GM21367 (cell line): ENCODE measurements at regions not wholly inside any gene's neighbourhood (a gene's known extent, or its start where the extent isn't known, plus 50 kb on each side); places are given as distances from the start of the nearest gene placed in this dataset.
"Not testable (repeated sequence)": the region's sequence is repeated elsewhere in the genome, so short reads cannot be mapped to it uniquely, and the experiment has no call there.

Experiments
- ATAC-seq: cut with Tn5 transposase; IDR thresholded peaks from one replicate; pipeline ENCODE4 v1.9.1; 2021; ENCODE audit not compliant: unreplicated experiment

GRCh38 chr6:130494729-130495128 lies 128.9 kb downstream of the TMEM200A start:
- no peak for ATAC-seq

DNA sequence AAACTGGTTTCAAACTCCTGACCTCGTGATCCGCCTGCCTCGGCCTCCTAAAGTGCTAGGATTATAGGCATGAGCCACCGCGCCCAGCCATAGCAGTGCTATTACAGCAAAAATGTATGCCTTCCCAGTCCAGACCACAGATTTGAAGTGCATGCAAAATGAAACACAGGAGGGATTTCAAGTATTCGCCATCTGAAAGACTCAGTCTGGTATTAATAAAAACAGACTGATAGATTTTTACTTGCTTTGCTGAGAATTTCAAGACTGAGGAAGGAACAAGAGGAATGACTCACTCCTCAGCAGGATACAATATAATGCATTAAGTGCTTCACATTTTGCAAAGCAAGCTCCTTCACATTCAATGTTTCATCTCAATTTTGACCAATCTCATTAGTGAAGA lies 134.9 kb downstream of the TMEM200A start:
- no peak for ATAC-seq

- ATAC-seq = no peak
These were observed 137.3 kb downstream of the TMEM200A start for GRCh38 chr6:130503146-130503545.

DNA sequence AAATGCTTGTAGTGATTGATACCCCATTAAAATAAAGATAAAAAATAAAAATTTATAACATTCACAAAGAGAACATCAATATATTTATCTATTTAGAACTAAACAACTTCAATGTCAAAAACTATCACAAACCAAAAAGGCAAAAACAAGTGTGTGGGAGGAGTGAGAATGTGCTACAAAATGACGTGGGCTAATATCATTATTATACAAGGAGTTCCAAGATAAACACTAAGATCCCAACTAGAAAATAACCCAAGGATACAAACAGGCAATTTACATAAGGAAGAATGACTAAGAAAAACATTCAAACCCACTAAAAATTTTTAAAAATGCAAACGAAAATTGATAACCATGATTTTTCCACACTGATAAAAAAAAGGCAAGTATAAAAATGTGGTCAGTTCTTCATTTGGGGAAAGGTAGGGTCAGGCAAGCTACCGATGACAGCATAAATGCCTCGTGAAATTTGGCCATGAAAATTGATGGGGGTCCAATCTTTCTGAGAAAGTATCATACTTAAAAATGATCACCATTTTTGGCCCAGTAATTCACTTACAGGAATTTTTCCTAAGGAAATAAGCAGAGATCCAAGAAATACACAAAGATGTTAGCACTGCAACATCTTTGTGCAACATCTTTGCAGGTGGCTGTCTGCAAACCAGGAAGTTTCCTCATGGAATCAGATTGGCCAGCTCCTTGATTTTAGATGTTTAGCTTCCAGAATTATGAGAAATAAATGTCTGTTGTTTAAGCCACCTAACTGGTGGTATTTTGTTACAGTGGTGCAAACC lies 140.2 kb downstream of the TMEM200A start:
- no peak for ATAC-seq

DNA sequence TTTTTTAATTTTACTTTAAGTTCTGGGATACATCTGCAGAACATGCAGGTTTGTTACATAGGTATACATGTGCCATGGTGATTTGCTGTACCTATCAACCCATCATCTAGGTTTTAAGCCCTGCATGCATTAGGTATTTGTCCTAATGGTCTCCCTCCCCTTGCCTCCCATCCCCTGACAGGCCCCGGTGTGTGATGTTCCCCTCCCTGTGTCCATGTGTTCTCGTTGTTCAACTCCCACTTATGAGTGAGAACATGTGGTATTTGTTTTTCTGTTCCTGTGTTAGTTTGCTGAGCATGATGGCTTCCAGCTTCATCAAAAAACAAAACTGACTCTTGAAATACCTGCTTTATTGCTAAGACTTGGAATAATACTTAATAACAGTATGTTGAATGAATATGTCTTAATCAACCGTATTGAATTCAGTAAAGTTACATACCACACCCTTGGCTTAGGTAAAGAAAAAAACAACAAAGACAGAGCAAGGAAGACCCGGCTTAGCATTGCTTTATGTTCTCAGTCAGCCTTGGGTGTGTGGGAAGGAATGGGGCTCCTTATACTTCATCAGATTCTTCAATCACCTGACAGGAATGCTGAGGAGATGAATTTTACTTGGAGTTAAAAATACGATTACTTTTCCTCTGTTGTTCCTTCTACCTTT lies 141.3 kb downstream of the TMEM200A start:
- not testable (repeated sequence) for ATAC-seq

DNA sequence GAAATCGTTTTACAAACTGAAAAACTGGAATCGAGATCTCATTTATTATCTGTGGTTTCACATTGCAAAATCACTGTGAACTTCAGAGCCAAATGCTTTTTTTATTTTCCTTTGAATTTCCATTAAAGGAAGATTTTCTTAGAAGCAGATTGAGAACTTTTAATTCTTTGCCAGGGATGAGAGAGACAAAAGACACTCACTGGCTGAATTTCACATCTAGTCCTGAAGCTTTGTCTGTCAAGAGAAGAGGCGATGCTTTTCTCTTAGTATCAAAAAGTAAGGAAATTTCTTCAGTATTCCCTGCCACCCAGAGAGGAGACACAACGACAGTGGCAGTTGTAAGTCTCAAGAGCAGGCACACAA lies 141.8 kb downstream of the TMEM200A start:
- no peak for ATAC-seq

DNA sequence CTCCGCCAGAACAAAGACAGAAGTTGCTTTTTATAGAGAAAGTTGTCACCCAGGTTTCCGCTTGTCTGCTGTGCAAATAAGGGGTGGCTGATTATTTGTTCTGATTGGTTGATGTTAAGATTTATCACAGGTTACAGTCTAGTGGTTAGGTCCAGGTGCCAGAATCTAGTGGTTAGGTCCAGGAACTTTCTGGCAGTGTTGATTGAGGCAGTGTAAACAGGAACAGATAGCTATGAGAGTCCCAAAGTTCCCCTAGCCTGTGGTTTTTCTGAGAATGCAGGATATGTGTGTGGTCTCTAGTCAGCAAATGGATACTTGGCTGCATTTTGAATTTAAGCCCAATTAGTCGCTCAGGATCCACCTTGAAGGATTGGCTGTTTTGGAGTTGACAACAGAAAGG lies 148.0 kb downstream of the TMEM200A start:
- peak; percentile 33 for ATAC-seq

DNA sequence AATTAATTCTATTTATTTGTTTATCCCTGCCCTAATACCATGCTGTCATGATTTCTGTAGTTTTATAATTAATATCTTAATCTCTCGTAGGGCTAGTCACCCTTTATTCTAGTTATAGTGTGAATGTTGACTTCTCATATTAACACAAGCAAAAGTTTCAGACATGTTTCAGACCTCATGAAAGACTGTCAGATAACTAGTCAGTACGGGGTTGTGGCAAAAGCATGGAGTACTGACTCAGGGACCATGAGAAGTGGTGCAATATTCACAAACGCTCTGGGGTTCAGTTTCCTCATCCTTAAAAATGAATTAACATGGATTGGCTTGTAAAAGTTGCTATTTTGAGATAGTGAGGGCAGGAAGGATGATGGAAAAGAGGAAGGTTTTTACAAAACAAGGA lies 148.9 kb downstream of the TMEM200A start:
- ATAC-seq = no peak

DNA sequence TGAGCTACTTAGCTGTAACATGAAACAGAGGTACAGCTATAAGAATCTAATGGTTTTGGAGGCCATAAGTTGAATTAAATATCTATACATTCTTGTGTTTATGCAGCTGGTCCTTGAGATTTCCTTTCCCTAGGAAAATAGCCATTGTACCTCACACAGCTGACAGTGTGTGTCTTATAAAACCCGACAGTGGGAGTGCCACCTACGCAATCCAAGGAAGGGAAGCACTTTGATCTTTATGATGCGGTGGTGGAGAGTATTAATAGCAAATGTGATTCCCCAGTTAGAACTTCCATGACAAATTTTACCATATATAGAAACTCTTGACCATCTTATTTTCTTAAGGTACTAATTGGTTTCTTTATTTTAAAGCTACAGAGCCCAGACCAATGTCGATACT lies 149.5 kb downstream of the TMEM200A start:
- no peak for ATAC-seq

DNA sequence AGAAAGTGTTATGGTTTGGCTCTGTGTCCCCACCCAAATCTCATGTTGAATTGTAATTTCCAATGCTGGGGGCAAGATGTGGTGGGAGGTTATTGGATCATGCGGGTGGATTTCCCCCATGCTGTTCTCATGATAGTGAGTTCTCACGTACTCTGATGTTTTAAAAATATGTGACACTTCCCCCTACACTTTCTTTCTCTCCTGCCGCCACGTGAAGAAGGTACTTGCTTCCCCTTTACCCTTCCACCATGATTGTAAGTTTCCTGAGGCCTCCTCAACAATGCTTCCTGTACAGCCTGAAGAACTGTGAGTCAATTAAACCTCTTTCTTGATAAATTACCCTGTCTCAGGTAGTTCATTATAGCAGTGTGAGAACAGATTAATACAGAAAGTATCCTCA lies 150.8 kb downstream of the TMEM200A start:
- ATAC-seq = no peak

DNA sequence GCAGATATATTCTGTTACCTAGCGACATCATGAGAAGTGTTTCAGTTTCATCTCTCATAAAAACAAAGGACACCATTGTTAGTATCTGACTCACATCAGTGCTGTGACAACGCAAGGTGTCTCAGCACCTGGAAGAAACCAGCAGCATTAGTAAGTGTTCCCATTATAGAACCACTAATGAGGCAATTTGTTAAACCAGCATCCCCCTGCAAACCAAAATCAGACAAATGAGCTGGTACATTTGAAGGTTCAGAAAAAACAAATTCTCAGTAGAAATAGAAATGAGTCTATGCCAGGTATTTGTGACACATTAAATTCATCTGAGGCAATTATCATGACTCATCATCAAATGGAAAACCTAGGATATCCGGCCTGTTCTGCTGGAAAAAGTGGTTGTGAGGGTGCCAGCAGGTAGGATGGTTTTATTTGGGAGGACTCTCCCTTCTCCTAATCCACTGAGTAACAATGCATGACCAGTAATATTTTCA lies 151.7 kb downstream of the TMEM200A start:
- ATAC-seq = peak; percentile 75

- no peak for ATAC-seq
These were observed 152.8 kb downstream of the TMEM200A start for GRCh38 chr6:130518588-130518987.

GRCh38 chr6:130520221-130520620 lies 154.4 kb downstream of the TMEM200A start:
- no peak for ATAC-seq

DNA sequence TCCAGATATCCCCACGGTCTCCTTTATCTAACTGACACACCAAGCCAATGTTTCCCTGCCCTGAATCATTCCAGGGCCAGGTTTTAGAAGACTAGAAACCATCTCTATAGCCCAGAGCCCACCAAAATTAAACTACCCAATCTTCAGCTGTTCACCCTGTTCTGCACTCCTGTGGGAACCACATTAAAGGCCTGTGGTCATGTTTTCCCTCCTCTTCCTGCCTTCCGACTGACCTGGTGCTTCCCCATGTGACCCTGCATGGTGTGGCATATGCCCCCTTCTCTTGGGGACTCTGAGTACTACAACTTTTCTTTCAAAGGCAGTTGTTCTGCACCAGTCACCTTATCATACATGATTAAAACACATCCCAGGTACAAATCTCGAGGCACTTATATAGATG lies 155.0 kb downstream of the TMEM200A start:
- no peak for ATAC-seq

DNA sequence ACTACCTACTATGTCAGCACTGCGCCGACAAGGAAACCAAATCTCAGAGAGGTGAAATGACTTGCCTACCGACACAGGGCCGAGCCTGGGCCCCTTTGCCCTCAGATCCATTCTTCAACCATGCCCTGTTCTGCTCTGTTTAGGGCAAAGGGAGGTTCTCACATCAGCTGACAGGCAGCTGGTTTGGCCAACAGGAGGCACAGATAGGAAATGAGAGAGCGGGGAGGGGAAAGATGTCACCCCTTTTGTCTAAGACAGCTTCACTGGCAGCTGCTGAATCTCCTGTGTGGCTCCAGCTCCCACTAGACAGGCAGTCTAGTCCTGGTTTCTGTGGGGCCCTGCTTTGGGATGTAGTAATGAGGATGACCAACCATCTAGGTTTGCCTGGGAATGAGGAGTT lies 158.7 kb downstream of the TMEM200A start:
- ATAC-seq = no peak

- peak; percentile 68 for ATAC-seq
These were observed 159.6 kb downstream of the TMEM200A start for GRCh38 chr6:130525408-130525807.

- ATAC-seq = no peak
These were observed 160.6 kb downstream of the TMEM200A start for GRCh38 chr6:130526466-130526865.

- ATAC-seq = no peak
These were observed 161.4 kb downstream of the TMEM200A start for GRCh38 chr6:130527173-130527572.

GRCh38 chr6:130529569-130530149 lies 163.8 kb downstream of the TMEM200A start:
- no peak for ATAC-seq

DNA sequence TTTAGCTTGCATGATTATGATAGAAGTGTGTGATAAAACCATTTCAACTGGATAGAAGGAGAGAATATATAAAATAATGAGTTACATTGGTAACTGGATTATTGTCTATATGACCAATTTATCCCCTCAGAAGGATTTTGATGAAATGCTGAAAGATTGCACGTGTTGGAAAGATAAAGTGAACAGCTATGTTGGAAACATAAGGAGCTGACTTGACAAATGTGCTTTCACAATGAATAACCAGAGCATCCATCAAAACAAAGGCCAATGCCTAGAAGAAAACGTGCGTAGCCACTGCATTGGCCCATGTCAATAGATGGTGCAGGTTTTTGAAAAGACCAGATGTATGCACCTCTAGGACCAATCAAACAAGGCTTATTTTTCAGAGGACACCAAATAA lies 168.8 kb downstream of the TMEM200A start:
- no peak for ATAC-seq

DNA sequence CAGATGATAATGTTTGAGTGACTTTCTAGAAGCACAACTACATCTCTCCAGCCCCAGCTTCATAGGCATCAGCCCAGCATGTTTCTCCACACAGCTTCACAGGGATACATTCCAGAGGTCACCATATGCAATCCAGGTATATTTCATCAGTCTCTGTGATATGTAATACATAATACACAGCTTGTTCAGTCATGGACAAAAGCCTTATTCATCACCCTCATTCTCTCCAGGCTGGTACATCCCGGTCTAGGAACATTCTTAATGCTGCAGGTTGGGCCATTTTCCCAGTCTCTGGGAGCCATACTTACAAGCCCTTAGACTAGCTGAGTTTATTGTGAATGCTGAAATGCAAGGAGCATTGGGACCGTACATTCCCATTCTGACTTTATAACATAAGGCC lies 169.4 kb downstream of the TMEM200A start:
- no peak for ATAC-seq

DNA sequence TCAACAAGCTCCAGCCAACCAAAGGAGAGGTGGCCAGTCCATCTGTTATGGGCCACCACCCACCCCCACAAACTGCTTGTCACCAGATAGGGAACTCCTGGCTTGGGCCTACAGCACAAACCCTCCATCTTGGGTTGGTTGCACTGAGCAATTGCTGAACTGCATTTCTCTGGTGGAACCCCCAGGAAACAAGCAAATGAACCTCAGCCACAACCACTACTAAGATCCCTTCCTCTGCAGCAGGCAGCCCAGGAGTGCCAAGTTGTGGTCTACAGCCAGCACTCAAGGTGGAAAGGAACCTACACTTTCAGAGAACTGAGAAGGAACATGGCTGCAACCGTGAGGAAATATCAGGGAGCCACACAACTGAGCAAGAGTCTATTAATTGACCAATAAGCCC lies 171.6 kb downstream of the TMEM200A start:
- no peak for ATAC-seq
